HFF-Myc (cell line): ENCODE measurements at regions not wholly inside any gene's neighbourhood (a gene's known extent, or its start where the extent isn't known, plus 50 kb on each side); places are given as distances from the start of the nearest gene placed in this dataset.

ENCODE experiments used
- DNase-seq: peaks from one replicate; pipeline ENCODE4 v3.0.0-alpha.2; 2011; ENCODE audit warnings: low read depth; ENCODE audit errors: extremely low read depth
- H3K4me3 ChIP-seq: replicated peaks from 2 replicates; pipeline ENCODE4 v1.5.1; 2011; ENCODE audit warnings: low read depth, mild to moderate bottlenecking, control low read depth, low read length
- CTCF ChIP-seq: IDR thresholded peaks from 2 replicates; pipeline ENCODE4 v1.5.1; 2012; ENCODE audit warnings: mild to moderate bottlenecking, low read depth, low read length, control low read depth; ENCODE audit errors: missing control alignments

- no peak for TF ChIP-seq CTCF
- H3K4me3 ChIP-seq: no peak overlapping the region
- no peak for DNase-seq
Measured at GRCh38 chr4:54484383-54484782, 173.4 kb upstream of the KIT start.

GRCh38 chr4:54487491-54487890, 170.3 kb upstream of the KIT start:
- TF ChIP-seq CTCF: no peak
- no peak overlapping the region for H3K4me3 ChIP-seq
- no peak for DNase-seq

GRCh38 chr4:54493862-54494261, 163.9 kb upstream of the KIT start:
- H3K4me3 ChIP-seq: no peak overlapping the region
- no peak for TF ChIP-seq CTCF
- DNase-seq: no peak

GRCh38 chr4:54495091-54495490, 162.7 kb upstream of the KIT start:
- no peak for TF ChIP-seq CTCF
- no peak overlapping the region for H3K4me3 ChIP-seq
- DNase-seq: no peak

GRCh38 chr4:54495641-54496040, 162.1 kb upstream of the KIT start:
- no peak for DNase-seq
- TF ChIP-seq CTCF: no peak

GRCh38 chr4:54496412-54496811, 161.3 kb upstream of the KIT start:
- DNase-seq: no peak
- no peak overlapping the region for H3K4me3 ChIP-seq
- no peak for TF ChIP-seq CTCF

More at GRCh38 chr4:54495641-54496040, 162.1 kb upstream of the KIT start:
- no peak overlapping the region for H3K4me3 ChIP-seq

GRCh38 chr4:54497947-54498346, 159.8 kb upstream of the KIT start:
- H3K4me3 ChIP-seq: no peak overlapping the region
- DNase-seq: no peak
- TF ChIP-seq CTCF: no peak
